WERI-Rb-1 (cell line): ENCODE measurements at regions not wholly inside any gene's neighbourhood (a gene's known extent, or its start where the extent isn't known, plus 50 kb on each side); places are given as distances from the start of the nearest gene placed in this dataset.

Experiments
- DNase-seq: peaks from one replicate; pipeline ENCODE4 v3.0.0-alpha.2; 2020
- H3K27ac ChIP-seq: fragments of 250-450 bp; sonication (Bioruptor Pico); 2 replicates; pipeline ENCODE4 v1.5.1; 2020; ENCODE audit warnings: mild to moderate bottlenecking, moderate library complexity
- H3K27me3 ChIP-seq: fragments of 250-450 bp; sonication (Bioruptor Pico); 2 replicates; pipeline ENCODE4 v1.5.1; 2021; ENCODE audit warnings: mild to moderate bottlenecking, low read depth, moderate library complexity; ENCODE audit not compliant: insufficient read depth, severe bottlenecking
- H3K36me3 ChIP-seq: fragments of 250-450 bp; sonication (Bioruptor Pico); 2 replicates; pipeline ENCODE4 v1.5.1; 2020; ENCODE audit warnings: mild to moderate bottlenecking, moderate library complexity
- H3K4me3 ChIP-seq: 2 replicates; pipeline ENCODE4 v1.5.1; 2011; ENCODE audit warnings: low read depth, mild to moderate bottlenecking, control low read depth, low read length
- H3K9me3 ChIP-seq: fragments of 250-450 bp; sonication (Bioruptor Pico); 2 replicates; pipeline ENCODE4 v1.5.1; 2021; ENCODE audit warnings: mild to moderate bottlenecking, moderate library complexity; ENCODE audit not compliant: severe bottlenecking
- CTCF ChIP-seq: IDR thresholded peaks from 2 replicates; pipeline ENCODE4 v1.5.1; 2011; ENCODE audit warnings: low read depth, mild to moderate bottlenecking, control low read depth, inconsistent platforms, low read length

GRCh38 chr4:175033162-175033561 is 115.0 kb downstream of the ADAM29 start:
- Histone ChIP-seq H3K4me3 (no peak overlapping the region), H3K27ac (no peak overlapping the region), H3K9me3 (peaks cover 7% of the 10 kb centered on the region), H3K27me3 (no peaks in the 10 kb centered on the region), H3K36me3 (no peaks in the 10 kb centered on the region)
- DNase-seq = no peak
- no peak for TF ChIP-seq CTCF

- TF ChIP-seq CTCF = no peak
- H3K36me3 ChIP-seq = no peaks in the 10 kb centered on the region
- H3K9me3 ChIP-seq = peaks cover 7% of the 10 kb centered on the region
- H3K27me3 ChIP-seq = no peaks in the 10 kb centered on the region
- no peak overlapping the region for H3K4me3 ChIP-seq
- no peak for DNase-seq
- no peak overlapping the region for H3K27ac ChIP-seq
Observed at GRCh38 chr4:175034007-175034406, 115.8 kb downstream of the ADAM29 start.

- no peak for DNase-seq
- Histone ChIP-seq H3K27me3 (no peaks in the 10 kb centered on the region), H3K9me3 (peaks cover 7% of the 10 kb centered on the region), H3K27ac (no peak overlapping the region), H3K4me3 (no peak overlapping the region), H3K36me3 (no peaks in the 10 kb centered on the region)
- no peak for TF ChIP-seq CTCF
Observed at GRCh38 chr4:175034986-175035705, 117.0 kb downstream of the ADAM29 start.

GRCh38 chr4:175035905-175036304 is 117.7 kb downstream of the ADAM29 start:
- Histone ChIP-seq H3K4me3 (no peak overlapping the region), H3K27me3 (no peaks in the 10 kb centered on the region), H3K27ac (no peak overlapping the region), H3K36me3 (no peaks in the 10 kb centered on the region), H3K9me3 (peaks cover 7% of the 10 kb centered on the region)
- TF ChIP-seq CTCF = no peak
- no peak for DNase-seq

GRCh38 chr4:175048111-175048784 is 130.1 kb downstream of the ADAM29 start:
- Histone ChIP-seq H3K36me3 (no peaks in the 10 kb centered on the region), H3K27ac (no peak overlapping the region), H3K4me3 (no peak overlapping the region), H3K27me3 (no peaks in the 10 kb centered on the region), H3K9me3 (no peaks in the 10 kb centered on the region)
- no peak for TF ChIP-seq CTCF
- no peak for DNase-seq
